ENCODE measurements at regions not wholly inside any gene's neighbourhood (a gene's known extent, or its start where the extent isn't known, plus 50 kb on each side); places are given as distances from the start of the nearest gene placed in this dataset.

DNA sequence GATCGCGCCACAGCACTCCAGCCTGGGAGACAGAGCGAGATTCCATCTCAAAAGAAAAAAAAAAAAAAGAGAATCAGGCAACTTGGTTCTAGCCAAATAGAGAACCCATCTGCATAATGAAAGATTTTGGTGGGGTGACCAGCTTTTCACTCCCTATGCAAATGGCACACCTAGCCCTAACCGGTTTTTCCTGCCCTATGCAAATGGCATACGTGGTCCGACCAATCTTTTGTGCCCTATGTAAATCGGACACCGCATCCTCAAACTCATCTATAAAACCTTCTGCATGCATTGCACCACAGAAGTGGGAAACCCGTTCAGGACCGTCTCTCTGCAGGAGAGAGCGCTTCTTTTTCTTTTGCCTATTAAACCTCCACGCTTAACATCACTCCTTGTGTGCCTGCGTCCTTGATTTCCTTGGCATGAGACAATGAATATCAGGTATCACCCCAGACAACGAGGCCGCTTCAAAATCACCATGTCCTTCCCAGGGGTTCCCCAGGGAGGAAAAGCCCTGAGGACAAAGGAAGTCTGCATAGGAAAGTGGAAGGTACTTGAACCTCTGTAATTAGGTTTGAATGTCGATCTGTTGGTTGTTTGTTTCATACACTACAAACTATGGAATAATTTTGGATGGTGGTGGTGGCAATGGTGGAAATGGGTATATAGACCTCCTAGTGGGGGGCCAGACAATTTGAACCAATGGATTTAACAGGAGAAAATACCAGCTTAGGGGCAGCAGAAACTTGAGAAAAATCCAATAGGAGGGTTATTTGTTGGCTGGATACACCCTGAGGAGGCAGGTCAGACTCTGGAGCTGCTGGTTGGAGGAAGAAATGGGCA, 396.2 kb downstream of the TYW1 start:
- Histone ChIP-seq H3K27me3 (ENCODE audit: control insufficient read depth, insufficient read depth, low read length) (no peaks in the 10 kb centered on the region), H3K36me3 (ENCODE audit: control insufficient read depth, insufficient read depth, low read length) (no peaks in the 10 kb centered on the region), H3K4me3 (ENCODE audit: low read depth, low read length) (no peak overlapping the region)
- TF ChIP-seq, protein P1, sequence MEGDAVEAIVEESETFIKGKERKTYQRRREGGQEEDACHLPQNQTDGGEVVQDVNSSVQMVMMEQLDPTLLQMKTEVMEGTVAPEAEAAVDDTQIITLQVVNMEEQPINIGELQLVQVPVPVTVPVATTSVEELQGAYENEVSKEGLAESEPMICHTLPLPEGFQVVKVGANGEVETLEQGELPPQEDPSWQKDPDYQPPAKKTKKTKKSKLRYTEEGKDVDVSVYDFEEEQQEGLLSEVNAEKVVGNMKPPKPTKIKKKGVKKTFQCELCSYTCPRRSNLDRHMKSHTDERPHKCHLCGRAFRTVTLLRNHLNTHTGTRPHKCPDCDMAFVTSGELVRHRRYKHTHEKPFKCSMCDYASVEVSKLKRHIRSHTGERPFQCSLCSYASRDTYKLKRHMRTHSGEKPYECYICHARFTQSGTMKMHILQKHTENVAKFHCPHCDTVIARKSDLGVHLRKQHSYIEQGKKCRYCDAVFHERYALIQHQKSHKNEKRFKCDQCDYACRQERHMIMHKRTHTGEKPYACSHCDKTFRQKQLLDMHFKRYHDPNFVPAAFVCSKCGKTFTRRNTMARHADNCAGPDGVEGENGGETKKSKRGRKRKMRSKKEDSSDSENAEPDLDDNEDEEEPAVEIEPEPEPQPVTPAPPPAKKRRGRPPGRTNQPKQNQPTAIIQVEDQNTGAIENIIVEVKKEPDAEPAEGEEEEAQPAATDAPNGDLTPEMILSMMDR (IDR thresholded peaks at IDR 0.05; ENCODE audit: insufficient read depth, low read length, severe bottlenecking): no peak
- DNase-seq (ENCODE audit: low read depth) (no peak), FAIRE-seq (no peak)

DNA sequence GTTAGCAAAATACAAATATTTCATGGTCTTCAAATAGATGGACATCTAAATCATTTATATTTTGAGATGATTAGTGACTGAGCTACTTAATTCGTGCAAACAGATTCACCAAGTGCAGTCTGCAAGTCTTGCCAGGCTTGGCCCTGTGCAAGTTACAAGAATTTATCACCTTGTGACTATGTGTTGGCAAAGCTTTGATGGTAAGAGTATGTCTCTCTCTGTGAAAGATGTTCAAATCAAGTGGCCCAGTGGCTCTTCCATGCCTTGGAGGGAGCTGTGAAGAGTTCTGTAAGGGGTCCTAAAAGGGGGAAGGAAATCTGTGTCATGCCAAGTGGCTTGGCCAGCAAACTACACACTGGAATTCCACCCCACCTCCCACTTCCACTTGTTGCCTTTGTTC, 397.3 kb downstream of the TYW1 start:
- TF ChIP-seq, protein P1 (IDR thresholded peaks at IDR 0.05; ENCODE audit: insufficient read depth, low read length, severe bottlenecking): no peak
- DNase-seq (ENCODE audit: low read depth): no peak
- FAIRE-seq: no peak
- H3K4me3 ChIP-seq (ENCODE audit: low read depth, low read length): no peak overlapping the region
- H3K27me3 ChIP-seq (ENCODE audit: control insufficient read depth, insufficient read depth, low read length): no peaks in the 10 kb centered on the region
- H3K36me3 ChIP-seq (ENCODE audit: control insufficient read depth, insufficient read depth, low read length): no peaks in the 10 kb centered on the region

DNA sequence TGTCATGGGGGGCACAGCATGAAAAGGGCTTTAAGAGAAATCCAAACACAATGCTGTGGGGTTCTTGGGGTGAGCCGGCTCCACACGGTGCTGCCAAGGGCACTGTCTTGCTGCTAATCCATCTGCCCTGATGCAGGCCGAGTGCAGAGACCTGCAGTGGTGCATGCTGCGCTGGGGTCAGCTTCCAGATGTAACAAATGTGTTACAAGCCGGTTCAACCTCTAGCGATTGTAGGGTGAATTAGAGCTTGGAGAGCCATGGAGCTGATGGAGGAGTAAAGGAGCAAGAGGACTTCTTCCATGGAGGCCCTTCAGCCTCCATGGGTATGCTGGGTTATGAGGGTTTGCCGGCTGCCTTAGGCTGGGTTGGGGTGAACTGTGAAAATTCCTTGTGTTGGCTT, 402.3 kb downstream of the TYW1 start:
- FAIRE-seq (no peak), DNase-seq (ENCODE audit: low read depth) (no peak)
- Histone ChIP-seq H3K36me3 (ENCODE audit: control insufficient read depth, insufficient read depth, low read length) (no peaks in the 10 kb centered on the region), H3K27me3 (ENCODE audit: control insufficient read depth, insufficient read depth, low read length) (no peaks in the 10 kb centered on the region), H3K4me3 (ENCODE audit: low read depth, low read length) (no peak overlapping the region)
- TF ChIP-seq, protein P1 (IDR thresholded peaks at IDR 0.05; ENCODE audit: insufficient read depth, low read length, severe bottlenecking): no peak

DNA sequence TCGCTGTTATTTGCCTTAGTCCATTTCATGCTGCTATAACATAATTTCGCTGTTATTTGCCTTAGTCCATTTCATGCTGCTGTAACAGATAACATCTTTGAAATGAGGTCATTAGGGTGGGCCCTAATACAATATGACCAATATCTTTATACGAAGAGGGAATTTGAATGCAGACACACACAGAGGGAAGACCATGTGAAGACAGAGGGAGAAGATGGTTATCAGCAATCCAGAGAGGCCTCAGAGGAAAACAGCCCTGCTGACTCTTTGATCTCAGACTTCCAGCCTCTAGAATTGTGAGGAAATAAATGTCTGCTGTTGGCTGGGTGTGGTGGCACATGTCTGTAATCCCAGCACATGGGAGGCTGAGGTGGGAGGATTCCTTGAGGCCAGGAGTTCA, 404.9 kb downstream of the TYW1 start:
- no peak for FAIRE-seq

DNA sequence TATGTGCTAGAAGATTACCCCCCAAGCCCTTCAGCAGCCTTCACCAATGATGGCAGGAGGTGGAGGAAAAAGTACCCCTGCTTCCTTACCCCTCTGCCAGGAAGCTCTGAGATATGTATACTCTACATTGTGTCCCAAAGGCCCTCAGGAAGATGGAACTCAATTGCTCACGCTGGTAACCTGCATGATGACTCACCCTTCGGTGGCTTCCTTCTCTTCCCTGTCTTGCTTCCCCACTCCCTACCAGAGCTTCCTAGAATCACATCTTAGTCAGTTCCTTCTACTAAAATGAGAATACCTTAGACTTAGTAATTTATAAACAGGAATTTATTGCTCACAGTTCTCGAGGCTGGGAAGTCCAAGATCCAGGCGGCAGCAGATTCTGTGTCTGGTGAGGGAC, 405.6 kb downstream of the TYW1 start:
- TF ChIP-seq, protein P1 (IDR thresholded peaks at IDR 0.05; ENCODE audit: insufficient read depth, low read length, severe bottlenecking): no peak
- no peak overlapping the region for H3K4me3 ChIP-seq (ENCODE audit: low read depth, low read length)
- H3K27me3 ChIP-seq (ENCODE audit: control insufficient read depth, insufficient read depth, low read length): no peaks in the 10 kb centered on the region
- DNase-seq (ENCODE audit: low read depth) (no peak), FAIRE-seq (no peak)
- no peaks in the 10 kb centered on the region for H3K36me3 ChIP-seq (ENCODE audit: control insufficient read depth, insufficient read depth, low read length)

More for the DNA sequence above, 404.9 kb downstream of the TYW1 start:
- no peak for DNase-seq (ENCODE audit: low read depth)
- Histone ChIP-seq H3K36me3 (ENCODE audit: control insufficient read depth, insufficient read depth, low read length) (no peaks in the 10 kb centered on the region), H3K4me3 (ENCODE audit: low read depth, low read length) (no peak overlapping the region), H3K27me3 (ENCODE audit: control insufficient read depth, insufficient read depth, low read length) (no peaks in the 10 kb centered on the region)
- TF ChIP-seq, protein P1 (IDR thresholded peaks at IDR 0.05; ENCODE audit: insufficient read depth, low read length, severe bottlenecking): no peak

DNA sequence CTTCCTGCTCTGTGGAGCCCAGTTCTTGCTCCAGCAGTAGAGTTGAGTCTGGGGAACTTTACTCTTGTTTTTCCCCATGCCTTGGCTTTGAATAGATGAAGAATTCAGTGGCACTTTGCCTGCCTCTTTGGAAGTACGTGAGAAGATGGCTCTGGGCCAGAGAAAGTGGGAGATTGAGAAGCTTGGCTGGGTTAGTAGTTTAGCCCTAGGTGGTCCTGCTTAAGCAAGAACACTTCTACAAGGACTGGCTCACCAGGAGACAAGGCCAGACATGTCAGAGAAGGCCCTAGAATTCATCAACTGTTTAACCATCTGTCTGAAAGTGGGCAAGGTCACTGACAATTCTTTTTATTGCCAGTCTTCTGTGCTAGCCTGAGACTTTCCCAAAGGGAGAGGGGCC, 410.3 kb downstream of the TYW1 start:
- FAIRE-seq: no peak
- Histone ChIP-seq H3K27me3 (ENCODE audit: control insufficient read depth, insufficient read depth, low read length) (no peaks in the 10 kb centered on the region), H3K4me3 (ENCODE audit: low read depth, low read length) (no peak overlapping the region), H3K36me3 (ENCODE audit: control insufficient read depth, insufficient read depth, low read length) (no peaks in the 10 kb centered on the region)
- peak; percentile 28 for DNase-seq (ENCODE audit: low read depth)
- TF ChIP-seq, protein P1 (IDR thresholded peaks at IDR 0.05; ENCODE audit: insufficient read depth, low read length, severe bottlenecking): no peak
